Natural killer cell (primary cell): ENCODE measurements at regions not wholly inside any gene's neighbourhood (a gene's known extent, or its start where the extent isn't known, plus 50 kb on each side); places are given as distances from the start of the nearest gene placed in this dataset.
A peak's percentile ranks its signal among the peaks of the same experiment; 100 is the strongest.

Source experiments
- ATAC-seq, 3 donors: fragments of 150-1000 bp in 2 of 3; fragments of 200-7000 bp in 1 of 3; cut with Tn5 transposase; 1 replicate in 1 of 3; 2 replicates in 2 of 3; pipeline ENCODE4 v1.10.0; 2021; ENCODE audit warnings: mild to moderate bottlenecking in 2 of 3, moderate library complexity in 2 of 3
- DNase-seq, 2 donors: peaks; one replicate each; pipeline versions ENCODE4 v3.0.0 to v3.0.0-alpha.2; 2013 to 2021; ENCODE audit warnings: mixed read lengths in 1 of 2
- H3K27ac ChIP-seq: one replicate; pipeline ENCODE4 v1.5.1; 2013; ENCODE audit warnings: mild to moderate bottlenecking, low read length
- H3K27me3 ChIP-seq: one replicate; pipeline ENCODE4 v1.6.1; 2013; ENCODE audit warnings: low read length; ENCODE audit not compliant: control insufficient read depth, insufficient read depth
- H3K36me3 ChIP-seq: one replicate; pipeline ENCODE4 v1.6.1; 2013; ENCODE audit warnings: low read length; ENCODE audit not compliant: control insufficient read depth, insufficient read depth
- H3K4me1 ChIP-seq: one replicate; pipeline ENCODE4 v1.6.1; 2013; ENCODE audit warnings: low read length; ENCODE audit not compliant: control insufficient read depth, insufficient read depth
- H3K4me3 ChIP-seq: one replicate; pipeline ENCODE4 v1.5.1; 2013; ENCODE audit warnings: low read length
- H3K9me3 ChIP-seq: one replicate; pipeline ENCODE4 v1.6.1; 2013; ENCODE audit warnings: low read length; ENCODE audit not compliant: control insufficient read depth, insufficient read depth
- H3K27ac Mint-ChIP-seq, 2 donors: one replicate each; pipeline ENCODE4 v1.8.0; 2022; ENCODE audit warnings: mild to moderate bottlenecking in 2 of 2, mixed read lengths in 2 of 2, moderate library complexity in 1 of 2
- H3K27me3 Mint-ChIP-seq, 2 donors: one replicate each; pipeline ENCODE4 v1.8.0; 2022; ENCODE audit warnings: low read depth in 2 of 2, mixed read lengths in 2 of 2
- H3K36me3 Mint-ChIP-seq: one replicate; pipeline ENCODE4 v1.8.0; 2022; ENCODE audit warnings: mixed read lengths
- H3K4me1 Mint-ChIP-seq, 2 donors: one replicate each; pipeline ENCODE4 v1.8.0; 2022; ENCODE audit warnings: mixed read lengths in 2 of 2
- H3K4me3 Mint-ChIP-seq: one replicate; pipeline ENCODE4 v1.8.0; 2022; ENCODE audit warnings: mild to moderate bottlenecking, moderate library complexity, mixed read lengths
- H3K9me3 Mint-ChIP-seq, 2 donors: one replicate each; pipeline ENCODE4 v1.8.0; 2022; ENCODE audit warnings: mixed read lengths in 2 of 2
- CTCF ChIP-seq: fragments of 200-600 bp; IDR thresholded peaks from one replicate; pipeline ENCODE4 v1.8.0; 2022; ENCODE audit warnings: antibody characterized with exemption
- WGBS: methylation state at CpG from one replicate; pipeline ENCODE4 v1.1.7; 2013; ENCODE audit warnings: missing lambda C conversion rate; ENCODE audit not compliant: insufficient coverage; 5-methylcytosine and 5-hydroxymethylcytosine counted together
- intact Hi-C: fragments of 100-400 bp; cut with micrococcal nuclease; formaldehyde crosslinking; loops from one replicate; pipeline ENCODE4 v1.14.2; 2022

GRCh38 chr4:3384391-3384770 lies 57.4 kb upstream of the HGFAC start:
- Histone ChIP-seq H3K9me3 (peaks cover 10% of the 10 kb centered on the region), H3K36me3 (no peaks in the 10 kb centered on the region), H3K27ac (no peak overlapping the region), H3K4me1 (peaks cover 38% of the 10 kb centered on the region), H3K27me3 (no peaks in the 10 kb centered on the region), H3K4me3 (no peak overlapping the region)
- peaks cover 8% of the 10 kb centered on the region for H3K36me3 Mint-ChIP-seq
- H3K27me3 Mint-ChIP-seq = peaks cover 6 to 9% of the 10 kb centered on the region in 2 donors
- peak overlapping the region in 1 of 2 donors; percentile 49 for H3K27ac Mint-ChIP-seq
- intact Hi-C loops = no loop called here
- WGBS = 92% methylated on average over 7 of the region's 7 CpGs
- no peak overlapping the region for H3K4me3 Mint-ChIP-seq
- TF ChIP-seq CTCF = no peak
- ATAC-seq (no peak), DNase-seq (no peak)
- H3K9me3 Mint-ChIP-seq = no peaks in the 10 kb centered on the region
- peaks cover 19 to 28% of the 10 kb centered on the region in 2 donors for H3K4me1 Mint-ChIP-seq

DNA sequence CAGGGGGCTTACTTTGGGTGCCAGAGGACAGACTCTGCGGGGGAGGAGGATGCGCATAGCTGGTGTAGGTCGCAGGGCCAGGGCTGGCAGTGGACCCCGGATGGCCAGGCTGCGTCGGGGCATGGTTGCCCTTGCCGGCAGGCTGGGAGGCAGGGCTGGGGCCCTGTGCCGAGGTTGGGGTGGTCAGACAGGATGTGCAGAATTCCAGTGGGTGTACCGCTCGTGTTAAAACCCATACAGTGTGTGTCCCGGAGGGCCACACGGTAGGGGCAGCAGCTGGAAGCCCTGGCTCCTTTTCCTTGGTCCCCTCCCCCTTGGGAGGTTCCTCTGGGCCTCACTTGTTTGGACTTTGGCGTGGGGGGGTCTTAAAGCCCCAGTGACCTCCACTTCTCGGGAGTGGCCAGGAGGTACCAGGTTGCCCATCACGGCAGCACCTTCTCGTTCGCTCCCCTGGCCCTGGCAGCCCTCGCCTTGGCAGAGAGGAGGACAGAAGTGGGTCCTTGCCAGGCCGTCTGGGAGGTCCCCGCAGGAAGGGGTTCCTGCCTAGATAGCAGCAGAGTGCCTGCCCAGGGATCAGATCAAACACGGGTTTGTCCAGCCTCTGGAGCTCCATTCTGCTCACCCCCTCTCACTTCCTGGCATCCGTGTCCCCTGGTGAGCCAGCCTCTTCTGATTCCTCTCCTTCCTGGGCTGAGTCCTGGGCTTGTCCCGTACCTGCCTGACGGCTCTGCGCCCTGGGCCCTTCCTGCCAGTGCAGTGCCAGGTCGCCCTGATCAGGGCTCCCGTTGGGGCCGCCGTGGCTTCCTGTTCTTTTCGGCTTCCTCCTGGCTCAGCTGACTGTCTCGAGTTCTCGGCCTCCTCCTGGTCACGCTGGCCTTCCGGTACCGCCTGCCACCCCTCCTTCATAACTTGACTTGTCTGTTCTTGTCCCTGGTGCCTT lies 56.7 kb upstream of the HGFAC start:
- Histone ChIP-seq H3K4me3 (no peak overlapping the region), H3K27me3 (no peaks in the 10 kb centered on the region), H3K36me3 (no peaks in the 10 kb centered on the region), H3K27ac (no peak overlapping the region), H3K4me1 (peaks cover 44% of the 10 kb centered on the region), H3K9me3 (peaks cover 7% of the 10 kb centered on the region)
- WGBS = 53% methylated on average over 35 of the region's 35 CpGs
- intact Hi-C loops = no loop called here
- Mint-ChIP-seq H3K27ac (peak overlapping the region; percentile 10 to 86), H3K9me3 (no peaks in the 10 kb centered on the region), H3K27me3 (peaks cover 6 to 13% of the 10 kb centered on the region in 2 donors), H3K4me1 (peaks cover 19 to 34% of the 10 kb centered on the region in 2 donors), H3K36me3 (peaks cover 8% of the 10 kb centered on the region), H3K4me3 (peak overlapping the region; percentile 70)
- TF ChIP-seq CTCF = no peak
- ATAC-seq (peak in 2 of 3 donors; percentile 50 to 66), DNase-seq (no peak)

GRCh38 chr4:3385711-3386420 lies 55.9 kb upstream of the HGFAC start:
- Mint-ChIP-seq H3K4me3 (peak overlapping the region; percentile 70), H3K27me3 (peaks cover 6 to 16% of the 10 kb centered on the region in 2 donors), H3K9me3 (no peaks in the 10 kb centered on the region), H3K27ac (peak overlapping the region; percentile 10 to 86), H3K36me3 (peaks cover 6% of the 10 kb centered on the region), H3K4me1 (peaks cover 19 to 36% of the 10 kb centered on the region in 2 donors)
- Histone ChIP-seq H3K27ac (no peak overlapping the region), H3K9me3 (no peaks in the 10 kb centered on the region), H3K4me3 (no peak overlapping the region), H3K4me1 (peaks cover 46% of the 10 kb centered on the region), H3K27me3 (no peaks in the 10 kb centered on the region), H3K36me3 (no peaks in the 10 kb centered on the region)
- TF ChIP-seq CTCF = no peak
- DNase-seq (no peak), ATAC-seq (no peak)
- WGBS = 85% methylated on average over 21 of the region's 21 CpGs
- intact Hi-C loops = no loop called here
